Lung (tissue), 11 donors: ENCODE measurements at regions not wholly inside any gene's neighbourhood (a gene's known extent, or its start where the extent isn't known, plus 50 kb on each side); places are given as distances from the start of the nearest gene placed in this dataset.
A peak's percentile ranks its signal among the peaks of the same experiment; 100 is the strongest.

Experiments used
- ATAC-seq: fragments of 200-7000 bp; cut with Tn5 transposase; one replicate; pipeline ENCODE4 v1.9.1; 2020; ENCODE audit warnings: moderate number of reproducible peaks; ENCODE audit not compliant: insufficient read depth, low FRiP score
- DNase-seq, 3 donors: peaks; one replicate each; pipeline ENCODE4 v3.0.0-alpha.2; 2013 to 2017
- H3K27ac ChIP-seq, 2 donors: one replicate each; pipeline ENCODE4 v1.5.1; 2013; ENCODE audit warnings: mild to moderate bottlenecking in 2 of 2, moderate library complexity in 2 of 2, control low read depth in 1 of 2, inconsistent platforms in 1 of 2, low read depth in 1 of 2, low read length in 1 of 2
- H3K27me3 ChIP-seq, 3 donors: one replicate each; pipeline ENCODE4 v1.5.1; 2013; ENCODE audit warnings: low read length in 2 of 3; ENCODE audit not compliant: control insufficient read depth in 3 of 3, insufficient read depth in 3 of 3
- H3K36me3 ChIP-seq, 4 donors: one replicate each; pipeline ENCODE4 v1.5.1; 2013; ENCODE audit warnings: low read length in 4 of 4, mild to moderate bottlenecking in 1 of 4, moderate library complexity in 1 of 4; ENCODE audit not compliant: control insufficient read depth in 4 of 4, insufficient read depth in 4 of 4
- H3K4me1 ChIP-seq, 5 donors: one replicate each; pipeline ENCODE4 v1.5.1; 2013; ENCODE audit warnings: low read length in 5 of 5, mild to moderate bottlenecking in 2 of 5, moderate library complexity in 1 of 5; ENCODE audit not compliant: control insufficient read depth in 5 of 5, insufficient read depth in 5 of 5
- H3K4me3 ChIP-seq: one replicate; pipeline ENCODE4 v1.5.1; 2013; ENCODE audit warnings: mild to moderate bottlenecking, control low read depth, moderate library complexity
- H3K9ac ChIP-seq, 2 donors: one replicate each; pipeline ENCODE4 v1.5.1; 2013; ENCODE audit warnings: low read length in 2 of 2, control low read depth in 1 of 2; ENCODE audit not compliant: insufficient read depth in 1 of 2
- H3K9me3 ChIP-seq, 4 donors: one replicate each; pipeline ENCODE4 v1.5.1; 2013; ENCODE audit warnings: low read length in 3 of 4, mild to moderate bottlenecking in 1 of 4, moderate library complexity in 1 of 4; ENCODE audit not compliant: control insufficient read depth in 4 of 4, insufficient read depth in 3 of 4
- WGBS, 2 donors: extraction: QIAGEN DNeasy Blood & Tissue Kit; methylation state at CpG; one replicate each; pipeline ENCODE4 v1.1.7; 2013; 5-methylcytosine and 5-hydroxymethylcytosine counted together
- TF ChIP-seq, protein P1 (sequence below): IDR thresholded peaks from 2 replicates; pipeline ENCODE4 v1.5.1; 2012; ENCODE audit warnings: mild to moderate bottlenecking; ENCODE audit errors: control extremely low read depth, extremely low read depth
- donor health status: control.
- donor health status: control.
- donor health status: Bipolar disorder and iron deficiency.
- donor health status: healthy.
- donor health status: DM: yes; HTN: yes; CAD: no.

GRCh38 chr13:29925457-29926097 is 75.2 kb upstream of the UBL3 start:
- DNase-seq (peak; percentile 91 to 96 (median 96)), ATAC-seq (peak; percentile 36)
- H3K4me1 ChIP-seq = peaks cover 8 to 37% (median 18%) of the 10 kb centered on the region in 5 donors
- WGBS, 2 donors = 37 to 39% methylated on average over 3 of the region's 3 CpGs
- no peaks in the 10 kb centered on the region for H3K36me3 ChIP-seq
- no peak overlapping the region for H3K9ac ChIP-seq
- peak overlapping the region in 1 of 2 donors; percentile 94 for H3K27ac ChIP-seq
- no peaks in the 10 kb centered on the region for H3K27me3 ChIP-seq
- TF ChIP-seq, protein P1, sequence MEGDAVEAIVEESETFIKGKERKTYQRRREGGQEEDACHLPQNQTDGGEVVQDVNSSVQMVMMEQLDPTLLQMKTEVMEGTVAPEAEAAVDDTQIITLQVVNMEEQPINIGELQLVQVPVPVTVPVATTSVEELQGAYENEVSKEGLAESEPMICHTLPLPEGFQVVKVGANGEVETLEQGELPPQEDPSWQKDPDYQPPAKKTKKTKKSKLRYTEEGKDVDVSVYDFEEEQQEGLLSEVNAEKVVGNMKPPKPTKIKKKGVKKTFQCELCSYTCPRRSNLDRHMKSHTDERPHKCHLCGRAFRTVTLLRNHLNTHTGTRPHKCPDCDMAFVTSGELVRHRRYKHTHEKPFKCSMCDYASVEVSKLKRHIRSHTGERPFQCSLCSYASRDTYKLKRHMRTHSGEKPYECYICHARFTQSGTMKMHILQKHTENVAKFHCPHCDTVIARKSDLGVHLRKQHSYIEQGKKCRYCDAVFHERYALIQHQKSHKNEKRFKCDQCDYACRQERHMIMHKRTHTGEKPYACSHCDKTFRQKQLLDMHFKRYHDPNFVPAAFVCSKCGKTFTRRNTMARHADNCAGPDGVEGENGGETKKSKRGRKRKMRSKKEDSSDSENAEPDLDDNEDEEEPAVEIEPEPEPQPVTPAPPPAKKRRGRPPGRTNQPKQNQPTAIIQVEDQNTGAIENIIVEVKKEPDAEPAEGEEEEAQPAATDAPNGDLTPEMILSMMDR = no peak
- H3K4me3 ChIP-seq = no peak overlapping the region
- H3K9me3 ChIP-seq = no peaks in the 10 kb centered on the region

- Histone ChIP-seq H3K4me1 (peaks cover 8 to 42% (median 18%) of the 10 kb centered on the region in 5 donors), H3K27me3 (no peaks in the 10 kb centered on the region), H3K9ac (no peak overlapping the region), H3K36me3 (no peaks in the 10 kb centered on the region), H3K9me3 (no peaks in the 10 kb centered on the region), H3K4me3 (no peak overlapping the region), H3K27ac (peak overlapping the region in 1 of 2 donors; percentile 94)
- ATAC-seq (no peak), DNase-seq (peak in 2 of 3 donors; percentile 25 to 37)
- TF ChIP-seq, protein P1 = no peak
- 72 to 89% methylated on average over 12 of the region's 12 CpGs for WGBS, 2 donors
Observed at GRCh38 chr13:29924482-29925350, 74.3 kb upstream of the UBL3 start.

GRCh38 chr13:29923554-29924481 is 73.4 kb upstream of the UBL3 start:
- peak overlapping the region; percentile 5 to 94 for H3K27ac ChIP-seq
- TF ChIP-seq, protein P1 = peak; percentile 37
- H3K4me3 ChIP-seq = no peak overlapping the region

More at GRCh38 chr13:29923554-29924481, 73.4 kb upstream of the UBL3 start:
- H3K36me3 ChIP-seq = no peaks in the 10 kb centered on the region
- H3K27me3 ChIP-seq = no peaks in the 10 kb centered on the region
- H3K9ac ChIP-seq = no peak overlapping the region
- WGBS, 2 donors = 33 to 50% methylated on average over 12 of the region's 12 CpGs
- peaks cover 8 to 42% (median 18%) of the 10 kb centered on the region in 5 donors for H3K4me1 ChIP-seq
- DNase-seq = peak; percentile 83 to 92 (median 85)
- ATAC-seq = peak; percentile 90
- H3K9me3 ChIP-seq = no peaks in the 10 kb centered on the region
